ENCODE measurements at regions not wholly inside any gene's neighbourhood (a gene's known extent, or its start where the extent isn't known, plus 50 kb on each side); places are given as distances from the start of the nearest gene placed in this dataset.

GRCh38 chr4:42736527-42737195 is 79.8 kb upstream of the ATP8A1 start:
- peaks cover 0 to 22% (median 2%) of the 10 kb centered on the region in 4 donors for H3K9me3 ChIP-seq
- H3K4me1 ChIP-seq = no peaks in the 10 kb centered on the region
- H3K27me3 ChIP-seq = no peaks in the 10 kb centered on the region
- no peak for DNase-seq
- WGBS, 5 donors = 84 to 97% (median 94%) methylated on average over 5 of the region's 5 CpGs
- H3K36me3 ChIP-seq = no peaks in the 10 kb centered on the region
- no peak overlapping the region for H3K4me3 ChIP-seq
- H3K27ac ChIP-seq = no peak overlapping the region
- TF ChIP-seq CTCF (IDR thresholded peaks at IDR 0.05) = no peak
- no peak for TF ChIP-seq POLR2AphosphoS5 (IDR thresholded peaks at IDR 0.05)
- no peak for TF ChIP-seq POLR2A (IDR thresholded peaks at IDR 0.05)
- intact Hi-C loops (cut with DNase I; ENCODE audit: low total_unique reads) = no loop called here

- Histone ChIP-seq H3K9me3 (peaks cover 0 to 10% (median 3%) of the 10 kb centered on the region in 4 donors), H3K27ac (no peak overlapping the region), H3K27me3 (no peaks in the 10 kb centered on the region), H3K4me3 (no peak overlapping the region), H3K4me1 (no peaks in the 10 kb centered on the region), H3K36me3 (no peaks in the 10 kb centered on the region)
- intact Hi-C loops (cut with DNase I; ENCODE audit: low total_unique reads) = no loop called here
- no peak for TF ChIP-seq POLR2A (IDR thresholded peaks at IDR 0.05)
- no peak for TF ChIP-seq EP300 (IDR thresholded peaks at IDR 0.05)
- no peak for TF ChIP-seq POLR2AphosphoS5 (IDR thresholded peaks at IDR 0.05)
- no peak for TF ChIP-seq CTCF (IDR thresholded peaks at IDR 0.05)
- WGBS, 5 donors = 68 to 92% (median 73%) methylated on average over 2 of the region's 2 CpGs
- DNase-seq = no peak
These were observed 76.5 kb upstream of the ATP8A1 start for GRCh38 chr4:42733380-42733779.

GRCh38 chr4:42732776-42733175 is 75.9 kb upstream of the ATP8A1 start:
- no peak for DNase-seq
- Histone ChIP-seq H3K27ac (no peak overlapping the region), H3K9me3 (peaks cover 0 to 10% (median 3%) of the 10 kb centered on the region in 4 donors), H3K4me1 (no peaks in the 10 kb centered on the region), H3K36me3 (no peaks in the 10 kb centered on the region), H3K27me3 (no peaks in the 10 kb centered on the region), H3K4me3 (no peak overlapping the region)
- intact Hi-C loops (cut with DNase I; ENCODE audit: low total_unique reads) = no loop called here
- 92 to 97% (median 94%) methylated on average over 5 of the region's 5 CpGs for WGBS, 5 donors
- no peak for TF ChIP-seq EP300 (IDR thresholded peaks at IDR 0.05)
- no peak for TF ChIP-seq POLR2AphosphoS5 (IDR thresholded peaks at IDR 0.05)
- no peak for TF ChIP-seq CTCF (IDR thresholded peaks at IDR 0.05)
- no peak for TF ChIP-seq POLR2A (IDR thresholded peaks at IDR 0.05)

DNA sequence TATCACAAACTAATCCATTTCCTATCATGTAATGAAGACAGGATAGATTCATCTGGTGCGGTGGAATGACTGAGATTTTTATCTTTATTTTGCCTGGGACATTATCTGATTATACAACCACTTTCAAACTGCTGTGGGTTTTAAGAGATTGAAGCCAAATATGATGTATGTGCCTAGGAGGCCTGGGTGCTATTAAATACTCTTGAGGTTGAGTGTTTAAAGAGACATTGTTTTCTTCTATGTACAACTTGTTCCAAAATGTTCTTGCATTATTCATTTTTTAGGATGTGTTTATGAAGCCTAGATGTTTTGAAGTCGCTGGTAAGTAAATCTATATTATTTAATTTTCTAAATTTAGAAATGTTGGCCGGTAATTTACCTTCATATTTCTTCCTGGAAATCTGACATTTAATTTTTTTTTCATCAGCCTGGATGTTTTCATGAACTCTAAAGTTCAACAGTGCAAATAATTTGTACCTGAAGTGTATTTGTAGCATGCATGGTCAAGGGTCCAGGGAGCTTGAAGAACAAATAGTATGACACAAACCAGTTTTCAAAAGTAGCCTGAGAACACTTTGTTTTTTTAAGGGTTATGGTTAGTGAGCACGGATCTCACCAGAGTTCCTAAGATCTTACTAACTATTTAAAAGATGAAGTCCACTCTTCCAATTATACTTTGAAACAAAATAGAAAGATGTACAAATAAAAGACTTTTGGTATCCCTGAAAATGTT is 72.8 kb upstream of the ATP8A1 start:
- H3K27me3 ChIP-seq = no peaks in the 10 kb centered on the region
- TF ChIP-seq CTCF (IDR thresholded peaks at IDR 0.05) (no peak), EP300 (IDR thresholded peaks at IDR 0.05) (no peak), POLR2A (IDR thresholded peaks at IDR 0.05) (no peak), POLR2AphosphoS5 (IDR thresholded peaks at IDR 0.05) (no peak)
- no peak for DNase-seq
- intact Hi-C loops (cut with DNase I; ENCODE audit: low total_unique reads) = no loop called here
- no peaks in the 10 kb centered on the region for H3K36me3 ChIP-seq
- H3K4me3 ChIP-seq = no peak overlapping the region
- peaks cover 0 to 7% (median 3%) of the 10 kb centered on the region in 4 donors for H3K9me3 ChIP-seq
- WGBS, 5 donors = 68 to 81% (median 73%) methylated on average over 4 of the region's 4 CpGs
- H3K4me1 ChIP-seq = no peaks in the 10 kb centered on the region
- H3K27ac ChIP-seq = no peak overlapping the region
